Right atrium auricular region (tissue), 2 donors: ENCODE measurements at regions not wholly inside any gene's neighbourhood (a gene's known extent, or its start where the extent isn't known, plus 50 kb on each side); places are given as distances from the start of the nearest gene placed in this dataset.
"Not testable (repeated sequence)": the region's sequence is repeated elsewhere in the genome, so short reads cannot be mapped to it uniquely, and the experiment has no call there.

ENCODE experiments used
- DNase-seq: peaks from one replicate; pipeline ENCODE4 v3.0.0-alpha.2; 2019; ENCODE audit warnings: low spot score
- H3K27ac ChIP-seq, 2 donors: fragments of 200-600 bp; sonication (generic); 1 replicate in 1 of 2; 2 replicates in 1 of 2; pipeline ENCODE4 v1.5.1; 2016 to 2019
- H3K27me3 ChIP-seq, 2 donors: fragments of 200-600 bp; sonication (generic); one replicate each; pipeline versions ENCODE4 v1.5.1 to v1.6.0; 2017 to 2019
- H3K36me3 ChIP-seq: fragments of 200-600 bp; sonication (generic); one replicate; pipeline ENCODE4 v1.5.1; 2016
- H3K4me1 ChIP-seq, 2 donors: fragments of 200-600 bp; sonication (generic); one replicate each; pipeline versions ENCODE4 v1.5.1 to v1.6.0; 2017 to 2019
- H3K4me3 ChIP-seq, 2 donors: fragments of 200-600 bp; sonication (generic); 1 replicate in 1 of 2; 2 replicates in 1 of 2; pipeline ENCODE4 v1.5.1; 2017 to 2019; ENCODE audit warnings: mild to moderate bottlenecking in 1 of 2, moderate library complexity in 1 of 2
- H3K9me3 ChIP-seq, 2 donors: fragments of 200-600 bp; sonication (generic); one replicate each; pipeline ENCODE4 v1.5.1; 2019
- CTCF ChIP-seq, 2 donors: fragments of 200-600 bp; sonication (generic); IDR thresholded peaks; one replicate each; pipeline ENCODE4 v1.5.1; 2019; ENCODE audit warnings: antibody characterized with exemption in 2 of 2

GRCh38 chr20:43331906-43332305 lies 125.8 kb upstream of the SRSF6 start:
- H3K9me3 ChIP-seq: peaks cover 0 to 10% of the 10 kb centered on the region in 2 donors
- no peak overlapping the region for H3K27ac ChIP-seq
- DNase-seq: no peak
- no peaks in the 10 kb centered on the region for H3K4me1 ChIP-seq
- H3K27me3 ChIP-seq: no peaks in the 10 kb centered on the region
- no peak for TF ChIP-seq CTCF (IDR thresholded peaks at IDR 0.05)
- no peaks in the 10 kb centered on the region for H3K36me3 ChIP-seq
- H3K4me3 ChIP-seq: no peak overlapping the region

GRCh38 chr20:43328697-43329096 lies 129.0 kb upstream of the SRSF6 start:
- no peaks in the 10 kb centered on the region for H3K4me1 ChIP-seq
- no peak overlapping the region for H3K4me3 ChIP-seq
- H3K27me3 ChIP-seq: no peaks in the 10 kb centered on the region
- no peaks in the 10 kb centered on the region for H3K36me3 ChIP-seq
- no peaks in the 10 kb centered on the region for H3K9me3 ChIP-seq
- H3K27ac ChIP-seq: no peak overlapping the region
- DNase-seq: no peak
- no peak for TF ChIP-seq CTCF (IDR thresholded peaks at IDR 0.05)

GRCh38 chr20:43327234-43327633 lies 130.5 kb upstream of the SRSF6 start:
- H3K27ac ChIP-seq, H3K36me3 ChIP-seq, H3K27me3 ChIP-seq, H3K4me3 ChIP-seq, H3K4me1 ChIP-seq, DNase-seq, H3K9me3 ChIP-seq: not testable (repeated sequence)

- no peak overlapping the region for H3K27ac ChIP-seq
- H3K4me1 ChIP-seq: no peaks in the 10 kb centered on the region
- H3K9me3 ChIP-seq: no peaks in the 10 kb centered on the region
- H3K36me3 ChIP-seq: no peaks in the 10 kb centered on the region
- TF ChIP-seq CTCF (IDR thresholded peaks at IDR 0.05): no peak
- no peak for DNase-seq
- no peaks in the 10 kb centered on the region for H3K27me3 ChIP-seq
- H3K4me3 ChIP-seq: no peak overlapping the region
These were observed 131.8 kb upstream of the SRSF6 start for GRCh38 chr20:43325926-43326325.

GRCh38 chr20:43323592-43323991 lies 133.9 kb upstream of the PTPRT start:
- no peak overlapping the region for H3K27ac ChIP-seq
- no peaks in the 10 kb centered on the region for H3K4me1 ChIP-seq
- no peak for TF ChIP-seq CTCF (IDR thresholded peaks at IDR 0.05)
- no peaks in the 10 kb centered on the region for H3K27me3 ChIP-seq
- H3K4me3 ChIP-seq: no peak overlapping the region
- no peaks in the 10 kb centered on the region for H3K9me3 ChIP-seq
- DNase-seq: no peak
- no peaks in the 10 kb centered on the region for H3K36me3 ChIP-seq

- H3K27ac ChIP-seq: no peak overlapping the region
- H3K4me1 ChIP-seq: no peaks in the 10 kb centered on the region
- H3K9me3 ChIP-seq: no peaks in the 10 kb centered on the region
- H3K27me3 ChIP-seq: no peaks in the 10 kb centered on the region
- H3K4me3 ChIP-seq: no peak overlapping the region
- no peak for DNase-seq
- TF ChIP-seq CTCF (IDR thresholded peaks at IDR 0.05): no peak
- H3K36me3 ChIP-seq: no peaks in the 10 kb centered on the region
These were observed 133.1 kb upstream of the PTPRT start for GRCh38 chr20:43322851-43323250.
